Activated CD4-positive, alpha-beta T cell treated with anti-CD3 and anti-CD28 coated beads for 36 hours (primary cell): ENCODE measurements at regions not wholly inside any gene's neighbourhood (a gene's known extent, or its start where the extent isn't known, plus 50 kb on each side); places are given as distances from the start of the nearest gene placed in this dataset.
"Not testable (repeated sequence)": the region's sequence is repeated elsewhere in the genome, so short reads cannot be mapped to it uniquely, and the experiment has no call there.

ENCODE experiments used
- ATAC-seq: fragments of 200-7000 bp; cut with Tn5 transposase; one replicate; pipeline ENCODE4 v1.10.0; 2021; ENCODE audit warnings: mild to moderate bottlenecking, moderate library complexity
- CTCF ChIA-PET: fragments of 350-600 bp; sonication (Branson Sonifier 250); formaldehyde crosslinking; loops from one replicate; lab custom pipeline; 2021; ENCODE audit warnings: antibody characterized with exemption; lab: Charles Lee
- POLR2A ChIA-PET: fragments of 350-600 bp; sonication (Branson Sonifier 250); formaldehyde crosslinking; loops from one replicate; lab custom pipeline; 2021; ENCODE audit warnings: antibody characterized with exemption, inconsistent platforms; lab: Charles Lee
- DNase-seq: peaks from one replicate; pipeline ENCODE4 v3.0.0-alpha.2; 2020
- H3K27ac Mint-ChIP-seq: one replicate; pipeline ENCODE4 v1.8.0; 2021; ENCODE audit warnings: mixed read lengths
- H3K27me3 Mint-ChIP-seq: one replicate; pipeline ENCODE4 v1.8.0; 2021; ENCODE audit warnings: mixed read lengths
- H3K36me3 Mint-ChIP-seq: one replicate; pipeline ENCODE4 v1.8.0; 2021; ENCODE audit warnings: low read depth, mixed read lengths
- H3K4me1 Mint-ChIP-seq: one replicate; pipeline ENCODE4 v1.8.0; 2021; ENCODE audit warnings: mixed read lengths
- H3K4me3 Mint-ChIP-seq: one replicate; pipeline ENCODE4 v1.8.0; 2021; ENCODE audit warnings: mild to moderate bottlenecking, moderate library complexity, mixed read lengths
- H3K9me3 Mint-ChIP-seq: one replicate; pipeline ENCODE4 v1.8.0; 2021; ENCODE audit warnings: low read depth, mixed read lengths
- intact Hi-C, 2 experiments: fragments of 100-400 bp; cut with DNase I in 1 of 2; cut with micrococcal nuclease in 1 of 2; formaldehyde crosslinking; loops; one replicate each; pipeline versions ENCODE4 v1.14.2 to v1.15.1; 2022 to 2024; cut with DNase I, micrococcal nuclease

GRCh38 chr11:64428693-64429092 lies 69.7 kb downstream of the RPS6KA4 start:
- ATAC-seq (no peak), DNase-seq (no peak)
- H3K27me3 Mint-ChIP-seq: no peaks in the 10 kb centered on the region
- intact Hi-C loops: no loop called here
- ChIA-PET CTCF (interaction anchor here (0.6 to 1.9 kb wide), 4 partner anchors 21 to 224 kb away, joined by 3 to 7 read pairs (median 3); no protein-coding TSS in a partner anchor), POLR2A (no interaction called here)
- H3K4me1 Mint-ChIP-seq: no peaks in the 10 kb centered on the region
- no peak overlapping the region for H3K4me3 Mint-ChIP-seq
- no peaks in the 10 kb centered on the region for H3K36me3 Mint-ChIP-seq
- H3K27ac Mint-ChIP-seq: no peak overlapping the region
- H3K9me3 Mint-ChIP-seq: peaks cover 2% of the 10 kb centered on the region

- CTCF ChIA-PET: interaction anchor here (1.9 kb wide), 1 partner anchor 19 kb away, joined by 7 read pairs; no protein-coding TSS in a partner anchor
- no peaks in the 10 kb centered on the region for H3K4me1 Mint-ChIP-seq
- no peak for ATAC-seq
These were observed 71.0 kb downstream of the RPS6KA4 start for GRCh38 chr11:64429970-64430369.

GRCh38 chr11:64430645-64431044 lies 71.7 kb downstream of the RPS6KA4 start:
- Mint-ChIP-seq H3K36me3 (no peaks in the 10 kb centered on the region), H3K4me3 (no peak overlapping the region), H3K27me3 (no peaks in the 10 kb centered on the region), H3K4me1 (no peaks in the 10 kb centered on the region), H3K27ac (no peak overlapping the region), H3K9me3 (peaks cover 2% of the 10 kb centered on the region)
- ATAC-seq: no peak
- DNase-seq: no peak
- intact Hi-C loops: no loop called here
- ChIA-PET CTCF (no interaction called here), POLR2A (no interaction called here)

More at GRCh38 chr11:64429970-64430369, 71.0 kb downstream of the RPS6KA4 start:
- peaks cover 2% of the 10 kb centered on the region for H3K9me3 Mint-ChIP-seq
- H3K27me3 Mint-ChIP-seq: no peaks in the 10 kb centered on the region
- POLR2A ChIA-PET: no interaction called here
- no peak overlapping the region for H3K4me3 Mint-ChIP-seq
- DNase-seq: no peak
- H3K27ac Mint-ChIP-seq: no peak overlapping the region
- intact Hi-C loops: no loop called here
- H3K36me3 Mint-ChIP-seq: no peaks in the 10 kb centered on the region

GRCh38 chr11:64436000-64436399 lies 77.0 kb downstream of the RPS6KA4 start:
- Mint-ChIP-seq H3K36me3 (no peaks in the 10 kb centered on the region), H3K4me3 (no peak overlapping the region), H3K27me3 (no peaks in the 10 kb centered on the region), H3K4me1 (no peaks in the 10 kb centered on the region), H3K9me3 (peaks cover 2% of the 10 kb centered on the region), H3K27ac (no peak overlapping the region)
- intact Hi-C loops: no loop called here
- ATAC-seq: no peak
- POLR2A ChIA-PET: no interaction called here
- CTCF ChIA-PET: interaction anchor here (3.6 to 4.7 kb wide), 2 partner anchors 13 kb away, joined by 13 to 24 read pairs; no protein-coding TSS in a partner anchor
- DNase-seq: no peak

- intact Hi-C loops: no loop called here
- ATAC-seq: no peak
- Mint-ChIP-seq H3K4me3 (no peak overlapping the region), H3K36me3 (no peaks in the 10 kb centered on the region), H3K27ac (no peak overlapping the region), H3K4me1 (no peaks in the 10 kb centered on the region), H3K27me3 (peaks cover 2% of the 10 kb centered on the region), H3K9me3 (no peaks in the 10 kb centered on the region)
- POLR2A ChIA-PET: no interaction called here
- CTCF ChIA-PET: interaction anchor here (4.7 kb wide), 1 partner anchor 12 kb away, joined by 24 read pairs; no protein-coding TSS in a partner anchor
- no peak for DNase-seq
These were observed 78.5 kb downstream of the RPS6KA4 start for GRCh38 chr11:64437426-64437825.

- DNase-seq: no peak
- CTCF ChIA-PET: interaction anchor here (0.7 to 4.7 kb wide), 3 partner anchors 10 to 189 kb away, joined by 3 to 24 read pairs (median 5); no protein-coding TSS in a partner anchor
- intact Hi-C loops: no loop called here
- Mint-ChIP-seq H3K27me3 (peaks cover 2% of the 10 kb centered on the region), H3K9me3 (no peaks in the 10 kb centered on the region), H3K4me3 (no peak overlapping the region), H3K36me3 (no peaks in the 10 kb centered on the region), H3K27ac (no peak overlapping the region), H3K4me1 (no peaks in the 10 kb centered on the region)
- ATAC-seq: no peak
- POLR2A ChIA-PET: no interaction called here
These were observed 80.2 kb downstream of the RPS6KA4 start for GRCh38 chr11:64438986-64439771.

GRCh38 chr11:64439772-64440491 lies 81.0 kb downstream of the RPS6KA4 start:
- H3K4me1 Mint-ChIP-seq, DNase-seq, POLR2A ChIA-PET, H3K4me3 Mint-ChIP-seq, intact Hi-C loops, H3K27ac Mint-ChIP-seq, H3K27me3 Mint-ChIP-seq, H3K36me3 Mint-ChIP-seq, ATAC-seq, H3K9me3 Mint-ChIP-seq: not testable (repeated sequence)
- CTCF ChIA-PET: interaction anchor here (4.7 kb wide), 1 partner anchor 9 kb away, joined by 24 read pairs; no protein-coding TSS in a partner anchor

GRCh38 chr11:64441127-64441526 lies 82.2 kb downstream of the RPS6KA4 start:
- no peak for ATAC-seq
- ChIA-PET POLR2A (no interaction called here), CTCF (no interaction called here)
- no peak for DNase-seq
- Mint-ChIP-seq H3K4me1 (no peaks in the 10 kb centered on the region), H3K36me3 (no peaks in the 10 kb centered on the region), H3K4me3 (no peak overlapping the region), H3K9me3 (no peaks in the 10 kb centered on the region), H3K27ac (no peak overlapping the region), H3K27me3 (peaks cover 2% of the 10 kb centered on the region)
- intact Hi-C loops: no loop called here

- ChIA-PET CTCF (no interaction called here), POLR2A (no interaction called here)
- Mint-ChIP-seq H3K36me3 (no peaks in the 10 kb centered on the region), H3K9me3 (no peaks in the 10 kb centered on the region), H3K27me3 (peaks cover 10% of the 10 kb centered on the region), H3K4me1 (peaks cover 1% of the 10 kb centered on the region), H3K4me3 (no peak overlapping the region), H3K27ac (no peak overlapping the region)
- ATAC-seq (no peak), DNase-seq (no peak)
- intact Hi-C loops: no loop called here
These were observed 84.0 kb downstream of the RPS6KA4 start for GRCh38 chr11:64443001-64443400.

- ChIA-PET CTCF (interaction anchor here (0.8 to 1.2 kb wide), 2 partner anchors 104 to 208 kb away, joined by 3 read pairs; no protein-coding TSS in a partner anchor), POLR2A (no interaction called here)
- Mint-ChIP-seq H3K27me3 (peaks cover 18% of the 10 kb centered on the region), H3K36me3 (no peaks in the 10 kb centered on the region), H3K4me1 (peaks cover 15% of the 10 kb centered on the region), H3K27ac (no peak overlapping the region), H3K9me3 (no peaks in the 10 kb centered on the region), H3K4me3 (no peak overlapping the region)
- intact Hi-C loops: loop anchor here in 1 of 2 experiments (5.0 kb wide), 1 partner anchor 107 kb away; no protein-coding TSS in a partner anchor
- ATAC-seq (no peak), DNase-seq (peak; percentile 13)
These were observed 86.0 kb downstream of the RPS6KA4 start for GRCh38 chr11:64444838-64445441.

GRCh38 chr11:64445651-64446050 lies 86.7 kb downstream of the RPS6KA4 start:
- Mint-ChIP-seq H3K4me3 (no peak overlapping the region), H3K36me3 (no peaks in the 10 kb centered on the region), H3K4me1 (peaks cover 15% of the 10 kb centered on the region), H3K27ac (no peak overlapping the region), H3K9me3 (no peaks in the 10 kb centered on the region), H3K27me3 (peaks cover 18% of the 10 kb centered on the region)
- ChIA-PET CTCF (interaction anchor here (0.8 to 1.2 kb wide), 2 partner anchors 104 to 207 kb away, joined by 3 read pairs; no protein-coding TSS in a partner anchor), POLR2A (no interaction called here)
- intact Hi-C loops: loop anchor here in 1 of 2 experiments (5.0 kb wide), 1 partner anchor 107 kb away; no protein-coding TSS in a partner anchor
- DNase-seq (no peak), ATAC-seq (no peak)
